MCF 10A (cell line): ENCODE measurements at regions not wholly inside any gene's neighbourhood (a gene's known extent, or its start where the extent isn't known, plus 50 kb on each side); places are given as distances from the start of the nearest gene placed in this dataset.

Experiments
- BruUV-seq: library from RNA; stranded (reverse); fragments of 400-500 nt; replicated peaks from 2 replicates; lab custom pipeline; 2021; lab: Mats Ljungman, UMichigan
- CTCF ChIA-PET: fragments of 300-600 bp; sonication (Branson Sonifier 250); formaldehyde crosslinking; extraction: SDS; loops from one replicate; lab custom pipeline; 2021; ENCODE audit warnings: antibody characterized with exemption, inconsistent platforms; lab: Yijun Ruan, JAX
- POLR2A ChIA-PET: fragments of 300-600, 350-650 bp; sonication (Branson Sonifier 250); formaldehyde crosslinking; extraction: SDS; loops from one replicate; lab custom pipeline; 2020; ENCODE audit warnings: antibody characterized with exemption, inconsistent platforms; lab: Yijun Ruan, JAX
- DNase-seq: peaks from one replicate; pipeline ENCODE4 v3.0.0-alpha.2; 2018; ENCODE audit not compliant: unreplicated experiment
- H3K27ac Mint-ChIP-seq: one replicate; pipeline ENCODE4 v1.8.0; 2022; ENCODE audit warnings: mild to moderate bottlenecking, low read depth, mixed read lengths; ENCODE audit not compliant: unreplicated experiment
- H3K27me3 Mint-ChIP-seq: one replicate; pipeline ENCODE4 v1.8.0; 2022; ENCODE audit warnings: mixed read lengths; ENCODE audit not compliant: insufficient read depth, unreplicated experiment
- H3K36me3 Mint-ChIP-seq: one replicate; pipeline ENCODE4 v1.8.0; 2022; ENCODE audit warnings: mild to moderate bottlenecking, moderate library complexity, mixed read lengths; ENCODE audit not compliant: insufficient read depth, unreplicated experiment
- H3K4me1 Mint-ChIP-seq: one replicate; pipeline ENCODE4 v1.8.0; 2022; ENCODE audit warnings: mixed read lengths; ENCODE audit not compliant: insufficient read depth, unreplicated experiment
- H3K4me3 Mint-ChIP-seq: one replicate; pipeline ENCODE4 v1.8.0; 2022; ENCODE audit warnings: mild to moderate bottlenecking, moderate library complexity, mixed read lengths; ENCODE audit not compliant: unreplicated experiment
- H3K9me3 Mint-ChIP-seq: one replicate; pipeline ENCODE4 v1.8.0; 2022; ENCODE audit warnings: mixed read lengths; ENCODE audit not compliant: unreplicated experiment
- intact Hi-C: fragments of 100-400 bp; cut with micrococcal nuclease; formaldehyde crosslinking; loops from 2 replicates; pipeline ENCODE4 v1.14.1; 2022
- TF ChIP-seq, protein P1 (sequence below): fragments of 200-600 bp; IDR thresholded peaks from one replicate; pipeline ENCODE4 v1.8.0; 2022; ENCODE audit warnings: antibody characterized with exemption, mild to moderate bottlenecking; ENCODE audit not compliant: unreplicated experiment

DNA sequence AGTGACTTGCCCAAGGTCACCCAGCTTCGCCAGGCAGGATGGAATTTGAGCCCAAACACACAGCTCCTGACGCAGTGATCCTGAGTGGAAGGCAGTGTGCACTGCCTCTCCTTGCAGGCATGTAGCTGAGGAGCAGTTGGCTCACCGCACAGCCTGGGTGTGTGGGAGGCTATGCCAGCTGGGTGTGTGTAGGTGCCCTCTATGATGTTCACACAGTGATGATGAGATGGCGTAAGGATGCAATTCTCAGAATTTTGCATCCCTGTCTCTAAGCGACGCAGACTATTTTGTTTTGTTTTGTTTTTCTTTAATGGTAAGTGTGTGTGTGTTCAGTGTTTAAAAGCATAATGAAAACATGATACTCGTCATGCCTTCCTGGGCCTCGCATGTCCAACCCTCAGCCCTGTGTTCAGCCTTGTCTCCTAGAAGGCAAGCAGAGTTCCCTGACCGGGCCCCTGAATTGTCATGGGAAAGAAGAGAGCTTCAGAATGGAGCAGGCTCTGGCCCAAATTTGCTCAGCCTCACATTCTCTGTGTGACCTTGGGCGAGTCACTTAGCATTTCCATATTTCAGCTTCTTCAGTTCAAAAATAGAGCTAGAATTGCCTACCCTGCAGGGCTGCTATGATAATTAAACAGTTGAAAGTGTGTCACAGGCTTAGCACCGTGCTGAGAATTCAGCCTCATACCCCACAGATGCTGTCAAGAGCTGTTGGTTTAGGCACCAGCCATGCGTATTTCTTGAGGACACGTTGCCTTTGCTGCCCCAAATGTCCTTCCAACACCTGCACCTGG, 603.6 kb upstream of the RAB6C start:
- no peaks in the 10 kb centered on the region for H3K36me3 Mint-ChIP-seq
- ChIA-PET POLR2A (no interaction called here), CTCF (interaction anchor here (0.6 to 1.9 kb wide), 2 partner anchors 21 kb away, joined by 3 to 6 read pairs; no protein-coding TSS in a partner anchor)
- intact Hi-C loops, result no loop called here
- H3K27me3 Mint-ChIP-seq, result no peaks in the 10 kb centered on the region
- TF ChIP-seq, protein P1, sequence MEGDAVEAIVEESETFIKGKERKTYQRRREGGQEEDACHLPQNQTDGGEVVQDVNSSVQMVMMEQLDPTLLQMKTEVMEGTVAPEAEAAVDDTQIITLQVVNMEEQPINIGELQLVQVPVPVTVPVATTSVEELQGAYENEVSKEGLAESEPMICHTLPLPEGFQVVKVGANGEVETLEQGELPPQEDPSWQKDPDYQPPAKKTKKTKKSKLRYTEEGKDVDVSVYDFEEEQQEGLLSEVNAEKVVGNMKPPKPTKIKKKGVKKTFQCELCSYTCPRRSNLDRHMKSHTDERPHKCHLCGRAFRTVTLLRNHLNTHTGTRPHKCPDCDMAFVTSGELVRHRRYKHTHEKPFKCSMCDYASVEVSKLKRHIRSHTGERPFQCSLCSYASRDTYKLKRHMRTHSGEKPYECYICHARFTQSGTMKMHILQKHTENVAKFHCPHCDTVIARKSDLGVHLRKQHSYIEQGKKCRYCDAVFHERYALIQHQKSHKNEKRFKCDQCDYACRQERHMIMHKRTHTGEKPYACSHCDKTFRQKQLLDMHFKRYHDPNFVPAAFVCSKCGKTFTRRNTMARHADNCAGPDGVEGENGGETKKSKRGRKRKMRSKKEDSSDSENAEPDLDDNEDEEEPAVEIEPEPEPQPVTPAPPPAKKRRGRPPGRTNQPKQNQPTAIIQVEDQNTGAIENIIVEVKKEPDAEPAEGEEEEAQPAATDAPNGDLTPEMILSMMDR, result no peak
- BruUV-seq, result no TSS peak
- H3K27ac Mint-ChIP-seq, result no peak overlapping the region
- no peak overlapping the region for H3K4me3 Mint-ChIP-seq
- no peak for DNase-seq
- H3K9me3 Mint-ChIP-seq, result peaks cover 7% of the 10 kb centered on the region
- no peaks in the 10 kb centered on the region for H3K4me1 Mint-ChIP-seq

GRCh38 chr2:129376426-129377077, 602.9 kb upstream of the RAB6C start:
- H3K27me3 Mint-ChIP-seq, result no peaks in the 10 kb centered on the region
- intact Hi-C loops, result no loop called here
- ChIA-PET CTCF (interaction anchor here (0.6 to 1.9 kb wide), 2 partner anchors 20 to 589 kb away, joined by 4 to 6 read pairs; no protein-coding TSS in a partner anchor), POLR2A (interaction anchor here (0.6 kb wide), 1 partner anchor 622 kb away, joined by 3 read pairs; no protein-coding TSS in a partner anchor)
- H3K4me1 Mint-ChIP-seq, result no peaks in the 10 kb centered on the region
- TF ChIP-seq, protein P1, result no peak
- no peak for DNase-seq
- no TSS peak for BruUV-seq
- H3K4me3 Mint-ChIP-seq, result no peak overlapping the region
- H3K9me3 Mint-ChIP-seq, result peaks cover 7% of the 10 kb centered on the region
- H3K27ac Mint-ChIP-seq, result no peak overlapping the region
- H3K36me3 Mint-ChIP-seq, result no peaks in the 10 kb centered on the region

GRCh38 chr2:129377078-129377469, 602.4 kb upstream of the RAB6C start:
- POLR2A ChIA-PET, result interaction anchor here (0.6 to 0.7 kb wide), 2 partner anchors 168 to 622 kb away, joined by 3 read pairs; no protein-coding TSS in a partner anchor
- no peak overlapping the region for H3K27ac Mint-ChIP-seq
- CTCF ChIA-PET, result interaction anchor here (0.6 to 1.9 kb wide), 2 partner anchors 19 to 1134 kb away, joined by 3 to 6 read pairs; no protein-coding TSS in a partner anchor
- no peaks in the 10 kb centered on the region for H3K27me3 Mint-ChIP-seq
- no peaks in the 10 kb centered on the region for H3K36me3 Mint-ChIP-seq
- no peak overlapping the region for H3K4me3 Mint-ChIP-seq
- no peak for DNase-seq
- BruUV-seq, result no TSS peak
- intact Hi-C loops, result no loop called here
- H3K4me1 Mint-ChIP-seq, result no peaks in the 10 kb centered on the region
- TF ChIP-seq, protein P1, result no peak
- peaks cover 11% of the 10 kb centered on the region for H3K9me3 Mint-ChIP-seq

- Mint-ChIP-seq H3K27me3 (no peaks in the 10 kb centered on the region), H3K36me3 (no peaks in the 10 kb centered on the region)
Observed at GRCh38 chr2:129378186-129378585, 601.3 kb upstream of the RAB6C start.

More at GRCh38 chr2:129378186-129378585, 601.3 kb upstream of the RAB6C start:
- Mint-ChIP-seq H3K4me1 (no peaks in the 10 kb centered on the region), H3K27ac (no peak overlapping the region), H3K9me3 (peaks cover 15% of the 10 kb centered on the region), H3K4me3 (no peak overlapping the region)
- DNase-seq, result no peak
- TF ChIP-seq, protein P1, result no peak
- POLR2A ChIA-PET, result no interaction called here
- CTCF ChIA-PET, result no interaction called here
- intact Hi-C loops, result no loop called here
- no TSS peak for BruUV-seq
